ENCODE measurements at regions not wholly inside any gene's neighbourhood (a gene's known extent, or its start where the extent isn't known, plus 50 kb on each side); places are given as distances from the start of the nearest gene placed in this dataset.
"Not testable (repeated sequence)": the region's sequence is repeated elsewhere in the genome, so short reads cannot be mapped to it uniquely, and the experiment has no call there.

DNA sequence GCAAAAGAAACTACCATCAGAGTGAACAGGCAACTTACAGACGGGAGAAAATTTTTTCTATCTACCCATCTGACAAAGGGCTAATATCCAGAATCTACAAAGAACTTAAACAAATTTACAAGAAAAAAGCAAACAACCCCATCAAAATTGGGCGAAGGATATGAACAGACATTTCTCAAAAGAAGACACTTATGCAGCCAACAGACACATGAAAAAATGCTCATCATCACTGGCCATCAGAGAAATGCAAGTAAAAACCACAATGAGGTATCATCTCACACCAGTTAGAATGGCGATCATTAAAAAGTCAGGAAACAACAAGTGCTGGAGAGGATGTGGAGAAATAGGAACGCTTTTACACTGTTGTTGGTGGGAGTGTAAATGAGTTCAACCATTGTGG, 206.6 kb upstream of the HTR1E start:
- DNase-seq, result not testable (repeated sequence)

DNA sequence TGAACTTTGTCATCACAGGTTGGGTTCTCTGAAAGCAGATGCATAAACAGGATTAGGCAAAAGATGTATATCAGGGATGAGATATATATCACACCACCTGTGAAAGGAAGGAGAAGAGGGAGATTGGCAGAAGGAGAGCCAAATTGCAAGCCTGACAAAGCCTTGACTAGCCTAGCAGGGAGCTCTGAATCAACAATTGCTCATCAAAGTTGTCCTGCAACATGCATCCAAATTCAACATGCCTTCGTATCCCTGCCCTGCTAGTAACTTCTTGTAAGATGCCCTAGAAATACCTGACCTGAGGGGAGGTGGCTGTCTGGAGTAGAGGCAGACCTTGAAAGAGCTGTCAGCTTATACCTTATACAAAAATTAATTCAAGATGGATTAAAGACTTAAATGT, 207.1 kb upstream of the HTR1E start:
- DNase-seq, result no peak

GRCh38 chr6:86728976-86729375, 208.4 kb upstream of the HTR1E start:
- DNase-seq, result no peak

DNA sequence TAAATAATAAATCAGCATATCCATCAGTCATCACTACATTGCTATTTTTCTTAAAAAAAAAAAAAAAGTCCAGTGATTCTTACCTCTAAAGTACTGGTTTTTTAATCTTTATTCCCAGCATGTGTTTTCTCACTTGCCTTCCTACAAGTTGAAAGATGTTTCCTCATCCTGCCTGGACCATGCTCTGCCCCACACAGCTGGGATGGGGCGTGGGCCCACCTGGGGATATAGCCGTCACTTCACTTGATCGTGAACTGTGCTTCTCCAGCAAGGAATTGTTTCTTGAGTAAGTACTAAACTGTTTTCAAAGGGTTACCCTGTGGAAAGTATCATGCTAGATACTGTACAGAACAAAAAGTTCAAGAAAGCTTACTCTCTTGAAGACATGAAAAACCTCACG, 212.6 kb upstream of the HTR1E start:
- no peak for DNase-seq

GRCh38 chr6:86723729-86724128, 213.6 kb upstream of the HTR1E start:
- no peak for DNase-seq

- DNase-seq, result no peak
Measured at GRCh38 chr6:86723151-86723550, 214.2 kb upstream of the HTR1E start.

- DNase-seq, result no peak
Measured at GRCh38 chr6:86722131-86722530, 215.2 kb upstream of the HTR1E start.

DNA sequence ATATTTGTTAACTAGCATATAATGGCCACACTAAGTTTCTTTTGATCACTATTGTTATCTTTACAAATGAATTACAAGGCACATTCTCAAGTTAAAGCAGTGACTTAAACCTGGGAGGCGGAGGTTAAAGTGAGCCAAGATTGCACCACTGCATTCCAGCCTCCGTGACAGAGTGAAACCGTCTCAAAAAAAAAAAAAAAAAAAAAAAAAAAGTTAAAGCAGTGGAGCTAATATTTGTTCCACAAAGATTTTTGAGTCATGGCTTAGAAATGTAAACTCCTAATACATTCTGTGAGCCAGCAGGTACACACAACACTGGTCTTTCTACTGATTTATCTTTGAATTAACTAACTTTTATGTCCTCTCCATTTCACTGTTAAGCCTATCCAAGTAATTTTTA, 221.7 kb upstream of the HTR1E start:
- no peak for DNase-seq

DNA sequence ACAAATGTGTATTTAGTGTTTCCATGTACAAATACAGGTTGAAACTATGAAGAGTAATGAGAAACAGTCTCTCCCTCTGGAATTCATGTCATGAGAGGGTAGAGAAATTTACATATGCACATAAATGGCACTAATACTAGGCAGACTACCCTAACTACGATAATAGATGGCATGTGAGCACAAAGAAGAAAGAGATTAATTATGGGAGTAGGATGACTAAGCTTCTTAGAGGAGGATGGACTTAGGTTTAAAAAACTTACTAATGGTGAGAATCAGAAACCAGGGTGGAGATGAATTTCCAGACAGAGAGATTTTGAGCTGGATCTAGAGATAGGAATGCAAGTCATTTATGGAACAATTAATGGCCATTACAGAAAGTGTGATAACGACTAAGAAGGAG, 225.3 kb upstream of the HTR1E start:
- DNase-seq, result no peak

- DNase-seq, result no peak
Measured at GRCh38 chr6:86707545-86708120, 229.7 kb upstream of the HTR1E start.

- no peak for DNase-seq
Measured at GRCh38 chr6:86706449-86706848, 230.9 kb upstream of the HTR1E start.

GRCh38 chr6:86701228-86701627, 236.1 kb upstream of the HTR1E start:
- DNase-seq, result not testable (repeated sequence)

DNA sequence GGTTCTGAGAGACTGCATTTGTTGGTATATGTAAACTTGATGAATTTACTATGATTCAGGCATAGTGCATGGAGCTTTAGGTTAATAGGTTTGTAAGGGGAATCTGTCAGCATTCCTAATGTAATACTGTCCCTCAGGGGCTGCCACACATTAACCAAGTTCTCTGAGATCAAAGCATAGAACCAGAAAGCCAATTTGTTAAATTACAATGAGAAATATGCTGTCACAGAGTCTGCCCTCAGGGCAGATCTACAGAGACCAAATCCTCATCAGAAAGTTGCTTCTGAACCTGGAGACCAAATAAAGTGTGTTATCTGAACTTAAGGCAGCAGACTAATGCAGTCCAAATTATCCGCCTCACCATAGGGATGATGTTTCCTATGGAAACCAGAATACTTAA, 250.8 kb upstream of the HTR1E start:
- no peak for DNase-seq

DNA sequence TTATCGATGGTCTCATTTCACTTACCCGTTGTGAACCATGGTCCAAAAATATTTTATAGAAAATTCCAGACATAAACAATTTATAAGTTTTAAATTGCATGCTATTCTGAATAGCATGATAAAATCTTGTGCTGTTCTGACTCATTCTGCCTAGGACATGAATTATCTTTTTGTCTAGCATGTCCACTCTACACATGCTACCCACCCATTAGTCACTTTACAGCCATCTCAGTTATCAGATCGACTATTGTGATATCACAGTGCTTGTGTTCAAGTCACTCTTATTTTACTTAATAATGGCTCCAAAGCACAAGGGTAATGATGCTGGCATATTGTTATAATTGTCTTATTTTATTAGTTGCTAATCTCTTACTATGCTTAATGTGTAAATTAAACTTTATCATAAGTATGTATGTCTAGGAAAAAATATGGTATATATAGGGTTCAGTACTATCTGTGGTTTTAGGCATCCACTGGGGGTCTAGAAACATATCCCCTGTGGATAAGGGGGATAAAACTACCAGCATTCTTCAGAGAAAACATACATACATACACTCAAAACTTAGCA, 252.0 kb upstream of the HTR1E start:
- no peak for DNase-seq

- no peak for DNase-seq
Measured at GRCh38 chr6:86683132-86683908, 254.0 kb upstream of the HTR1E start.

GRCh38 chr6:86682297-86682696, 255.0 kb upstream of the HTR1E start:
- DNase-seq, result no peak

DNA sequence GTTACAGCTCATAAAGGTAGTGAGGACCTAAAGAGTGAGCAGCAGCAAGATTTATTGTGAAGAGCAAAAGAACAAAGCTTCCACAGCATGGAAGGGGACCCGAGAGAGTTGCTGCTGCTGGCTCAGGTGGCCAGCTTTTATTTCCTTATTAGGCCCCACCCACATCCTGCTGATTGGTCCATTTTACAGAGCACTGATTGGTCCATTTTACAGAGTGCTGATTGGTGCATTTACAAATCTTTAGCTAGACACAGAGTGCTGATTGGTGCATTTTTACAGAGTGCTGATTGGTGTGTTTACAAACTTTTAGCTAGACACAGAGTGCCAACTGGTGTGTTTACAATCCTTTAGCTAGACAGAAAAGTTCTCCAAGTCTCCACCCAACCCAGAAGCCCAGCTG, 256.2 kb upstream of the HTR1E start:
- not testable (repeated sequence) for DNase-seq

GRCh38 chr6:86672125-86672524, 265.2 kb upstream of the HTR1E start:
- not testable (repeated sequence) for DNase-seq

DNA sequence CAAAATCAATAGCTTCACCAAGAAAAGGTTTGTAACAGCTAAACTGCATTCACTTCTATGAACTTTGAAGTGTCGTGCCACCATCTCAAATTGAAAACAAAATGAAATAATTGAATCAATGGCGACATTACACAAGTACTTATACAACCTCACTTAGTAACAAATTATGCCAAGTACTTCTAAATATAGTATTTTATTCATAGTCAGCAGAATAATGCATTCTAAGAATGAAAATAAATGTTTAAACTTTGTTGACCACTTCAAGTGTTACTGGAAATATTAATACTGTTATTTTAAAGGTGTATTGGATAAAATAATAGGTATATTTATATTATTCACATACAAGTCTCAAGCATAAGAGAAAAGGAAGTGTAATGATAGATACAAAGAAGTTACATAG, 280.1 kb upstream of the HTR1E start:
- DNase-seq, result no peak

- DNase-seq, result no peak
Measured at GRCh38 chr6:86629123-86629522, 308.2 kb upstream of the HTR1E start.

DNA sequence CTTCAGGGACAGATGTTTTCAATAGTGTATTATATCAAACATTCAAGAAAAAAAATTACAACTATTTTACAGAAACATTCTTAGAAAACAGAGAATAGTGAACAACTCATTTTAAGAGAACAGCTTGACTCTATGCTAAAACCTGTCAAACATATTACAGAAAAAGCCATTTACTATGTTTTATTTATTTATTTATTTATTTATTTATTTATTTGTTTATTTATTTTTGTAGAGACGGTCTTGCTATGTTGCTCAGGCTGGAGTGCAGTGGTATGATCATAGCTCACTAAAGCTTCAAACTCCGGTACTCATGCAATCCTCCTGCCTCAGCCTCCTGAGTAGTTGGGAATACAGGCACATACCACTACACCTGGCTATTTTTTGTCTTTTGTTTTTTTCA, 317.9 kb upstream of the HTR1E start:
- no peak for DNase-seq

DNA sequence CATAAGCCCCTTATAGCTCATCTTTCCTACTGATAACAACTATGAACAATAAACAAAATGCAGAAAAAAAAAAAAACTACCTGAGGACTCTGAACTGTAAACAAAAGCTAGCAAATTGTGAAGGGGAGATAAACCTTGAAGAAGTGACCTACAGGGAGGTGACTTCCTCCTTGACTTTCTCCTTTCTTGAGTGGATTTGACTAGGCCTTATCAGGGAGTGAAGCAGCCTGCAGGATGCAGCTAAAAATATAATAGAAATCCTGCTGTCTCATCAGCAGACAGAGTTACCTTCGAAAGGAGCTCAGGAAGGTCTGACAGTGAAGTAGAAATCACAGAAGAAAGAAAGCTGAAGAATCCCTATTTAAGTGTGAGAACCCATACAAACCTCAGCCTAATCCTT, 322.0 kb upstream of the HTR1E start:
- no peak for DNase-seq

GRCh38 chr6:86609549-86610388, 327.6 kb upstream of the HTR1E start:
- DNase-seq, result no peak

- not testable (repeated sequence) for DNase-seq
Measured at GRCh38 chr6:86603364-86603763, 334.0 kb upstream of the HTR1E start.

All from DMS79 treated with DMSO at 0.1 percent for 48 hours (cell line).